ENCODE measurements at regions not wholly inside any gene's neighbourhood (a gene's known extent, or its start where the extent isn't known, plus 50 kb on each side); places are given as distances from the start of the nearest gene placed in this dataset.
A peak's percentile ranks its signal among the peaks of the same experiment; 100 is the strongest.
"Not testable (repeated sequence)": the region's sequence is repeated elsewhere in the genome, so short reads cannot be mapped to it uniquely, and the experiment has no call there.

GRCh38 chr20:5696011-5696559, 54.1 kb upstream of the SHLD1 start:
- no peak for DNase-seq (ENCODE audit: extremely low read depth in 1 of 2, low read depth in 1 of 2)

- DNase-seq (ENCODE audit: extremely low read depth in 1 of 2, low read depth in 1 of 2), result no peak
Measured at GRCh38 chr20:5691918-5692618, 58.1 kb upstream of the SHLD1 start.

- no peak for DNase-seq (ENCODE audit: extremely low read depth in 1 of 2, low read depth in 1 of 2)
Measured at GRCh38 chr20:5689463-5689862, 60.7 kb upstream of the SHLD1 start.

DNA sequence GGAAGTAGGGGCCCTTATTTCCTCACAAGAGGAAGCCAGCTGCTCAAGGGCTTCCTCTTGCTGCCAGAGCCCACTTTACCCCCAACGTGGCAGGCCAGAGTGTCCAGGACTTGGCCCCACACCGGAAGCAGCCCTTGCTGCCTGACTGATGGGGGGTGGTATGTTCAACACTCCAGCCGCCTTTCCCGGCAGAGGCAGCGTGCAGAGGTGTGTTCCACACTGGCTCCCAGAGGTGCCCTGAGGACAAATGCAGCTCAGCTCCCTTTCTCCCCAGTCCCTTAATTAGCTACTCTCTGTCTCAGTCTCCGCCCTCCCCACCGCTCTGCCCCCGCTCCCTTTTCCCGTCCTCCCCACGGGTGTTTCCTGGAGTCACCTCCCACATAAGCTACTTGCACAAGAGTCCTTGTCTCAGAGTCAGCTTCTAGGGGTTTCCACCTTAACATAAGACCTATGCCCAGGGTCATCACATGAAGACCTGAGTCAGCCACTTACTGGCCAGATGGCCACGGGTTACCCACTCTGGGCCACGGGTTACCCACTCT, 61.7 kb upstream of the SHLD1 start:
- DNase-seq (ENCODE audit: extremely low read depth in 1 of 2, low read depth in 1 of 2), result no peak

GRCh38 chr20:5687884-5688283, 62.3 kb upstream of the SHLD1 start:
- DNase-seq (ENCODE audit: extremely low read depth in 1 of 2, low read depth in 1 of 2), result no peak

GRCh38 chr20:5686384-5687105, 63.7 kb upstream of the SHLD1 start:
- no peak for DNase-seq (ENCODE audit: extremely low read depth in 1 of 2, low read depth in 1 of 2)

DNA sequence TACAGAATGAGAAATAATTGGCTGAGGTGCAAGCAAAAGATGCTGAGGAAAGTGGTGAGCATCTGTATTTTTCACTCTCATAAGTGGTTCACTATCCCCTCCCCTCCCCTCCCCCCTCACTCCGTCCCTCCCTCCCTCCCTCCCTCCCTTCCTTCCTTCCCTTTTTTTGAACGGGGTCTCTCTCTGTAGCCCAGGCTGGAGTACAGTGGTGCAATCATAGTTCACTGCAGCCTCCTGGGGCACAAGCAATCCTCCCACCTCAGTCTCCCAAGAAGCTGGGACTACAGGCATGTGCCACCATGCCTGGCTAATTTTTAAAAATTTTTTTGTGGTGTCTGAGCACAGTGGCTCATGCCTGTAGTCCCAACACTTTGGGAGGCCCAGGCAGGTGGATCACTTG, 67.6 kb upstream of the SHLD1 start:
- DNase-seq (ENCODE audit: extremely low read depth in 1 of 2, low read depth in 1 of 2), result not testable (repeated sequence)

GRCh38 chr20:5680192-5680591, 69.4 kb upstream of the GPCPD1 start:
- no peak for DNase-seq (ENCODE audit: extremely low read depth in 1 of 2, low read depth in 1 of 2)

GRCh38 chr20:5678777-5679176, 68.0 kb upstream of the GPCPD1 start:
- DNase-seq (ENCODE audit: extremely low read depth in 1 of 2, low read depth in 1 of 2), result no peak

- not testable (repeated sequence) for DNase-seq (ENCODE audit: extremely low read depth in 1 of 2, low read depth in 1 of 2)
Measured at GRCh38 chr20:5677944-5678343, 67.1 kb upstream of the GPCPD1 start.

GRCh38 chr20:5677389-5677788, 66.6 kb upstream of the GPCPD1 start:
- DNase-seq (ENCODE audit: extremely low read depth in 1 of 2, low read depth in 1 of 2), result no peak

GRCh38 chr20:5675103-5676091, 64.6 kb upstream of the GPCPD1 start:
- no peak for DNase-seq (ENCODE audit: extremely low read depth in 1 of 2, low read depth in 1 of 2)

- peak in 1 of 2 donors; percentile 12 for DNase-seq (ENCODE audit: extremely low read depth in 1 of 2, low read depth in 1 of 2)
Measured at GRCh38 chr20:5674176-5674660, 63.4 kb upstream of the GPCPD1 start.

DNA sequence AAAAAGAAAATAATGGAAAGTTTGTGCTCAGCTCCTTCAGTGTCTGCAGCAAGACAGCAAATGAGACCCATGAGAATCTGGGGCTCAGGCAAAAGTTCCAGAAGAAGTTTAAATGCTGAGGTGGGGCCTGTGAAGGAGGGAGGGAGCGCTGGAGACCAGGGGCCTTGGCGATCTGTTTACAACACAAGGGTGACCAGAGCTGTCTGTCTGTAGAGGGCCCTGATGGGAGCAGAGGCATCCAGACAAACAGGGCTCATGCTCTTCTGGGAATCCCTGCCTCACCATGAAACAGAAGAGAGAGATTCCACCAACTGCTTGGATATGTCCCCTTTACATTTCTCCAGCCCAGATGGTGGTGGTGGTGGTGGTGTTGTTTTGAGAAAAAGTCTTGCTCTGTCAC, 60.1 kb upstream of the GPCPD1 start:
- no peak for DNase-seq (ENCODE audit: extremely low read depth in 1 of 2, low read depth in 1 of 2)

- DNase-seq (ENCODE audit: extremely low read depth in 1 of 2, low read depth in 1 of 2), result no peak
Measured at GRCh38 chr20:5670036-5670536, 59.3 kb upstream of the GPCPD1 start.

DNA sequence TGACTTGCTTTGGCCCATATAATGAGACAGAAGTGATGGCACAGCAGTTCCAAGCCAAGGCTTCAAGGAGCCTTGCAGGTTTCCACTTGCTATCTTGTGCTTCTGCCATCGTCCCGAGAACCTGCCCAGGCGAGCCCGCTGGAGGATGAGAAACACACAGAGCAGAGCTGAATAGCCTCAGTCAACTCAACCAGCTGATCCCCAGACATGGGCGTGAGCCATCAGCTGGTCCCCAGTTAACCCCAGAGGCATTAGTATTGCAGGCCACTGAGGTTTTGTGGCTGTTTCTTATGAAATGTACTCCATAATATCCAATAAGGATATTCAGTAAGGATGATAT, 57.7 kb upstream of the GPCPD1 start:
- no peak for DNase-seq (ENCODE audit: extremely low read depth in 1 of 2, low read depth in 1 of 2)

DNA sequence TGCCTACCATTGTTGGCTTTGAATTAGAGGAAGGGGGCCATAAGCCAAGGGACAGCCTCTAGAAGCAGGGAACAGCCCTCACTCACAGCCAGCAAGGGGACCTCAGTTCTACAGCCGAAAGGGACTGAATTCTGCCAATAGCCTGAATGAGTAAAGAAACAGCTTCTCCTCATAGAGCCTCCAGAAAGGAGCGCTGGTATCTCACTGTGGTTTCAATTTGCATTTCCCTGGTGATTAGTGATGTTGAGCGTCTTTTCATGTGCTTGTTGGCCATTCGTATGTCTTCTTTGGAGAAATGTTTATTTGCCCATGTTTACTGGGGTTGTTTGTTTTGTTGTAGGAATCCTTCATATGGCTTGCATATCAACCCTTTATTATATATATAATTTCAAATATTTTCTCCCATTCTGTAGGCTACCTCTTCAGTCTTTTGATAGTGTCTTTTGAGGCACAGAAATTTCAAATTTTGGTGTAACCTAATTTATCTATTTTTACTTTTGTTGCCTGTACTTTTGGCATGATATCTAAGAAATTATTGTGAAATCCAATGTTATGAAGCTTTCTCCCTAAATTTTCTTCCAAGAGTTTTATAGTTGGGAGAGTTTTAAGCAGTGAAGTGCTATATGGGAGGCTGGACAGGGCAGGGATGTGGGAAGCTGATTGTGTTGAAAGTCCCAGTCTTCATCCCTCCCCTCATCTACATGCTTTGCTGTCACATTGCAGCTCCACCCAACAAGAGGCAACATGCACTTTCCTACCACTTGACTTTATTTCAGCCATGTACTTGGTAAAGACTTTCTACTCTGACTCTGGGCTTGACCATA, 57.1 kb upstream of the GPCPD1 start:
- DNase-seq (ENCODE audit: extremely low read depth in 1 of 2, low read depth in 1 of 2), result no peak

DNA sequence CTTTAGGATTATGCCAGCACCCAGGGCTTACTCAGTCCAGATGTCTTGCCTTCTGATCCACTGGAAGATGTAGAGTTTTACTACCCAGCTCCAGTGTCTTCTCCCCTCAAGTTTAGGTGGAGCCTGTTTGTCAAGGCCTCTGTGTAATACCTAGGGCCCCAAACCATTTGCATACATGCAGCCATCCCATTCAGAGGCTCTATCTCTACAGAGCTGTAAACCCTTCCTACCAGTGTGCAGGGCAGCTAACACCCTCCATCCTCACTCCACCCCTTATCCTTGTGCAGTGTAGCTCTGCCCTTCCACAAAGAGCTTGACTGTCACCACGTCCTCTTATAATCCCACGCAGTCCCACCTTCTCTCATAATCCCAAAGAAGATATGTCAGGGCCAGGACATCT, 54.6 kb upstream of the GPCPD1 start:
- DNase-seq (ENCODE audit: extremely low read depth in 1 of 2, low read depth in 1 of 2), result no peak

DNA sequence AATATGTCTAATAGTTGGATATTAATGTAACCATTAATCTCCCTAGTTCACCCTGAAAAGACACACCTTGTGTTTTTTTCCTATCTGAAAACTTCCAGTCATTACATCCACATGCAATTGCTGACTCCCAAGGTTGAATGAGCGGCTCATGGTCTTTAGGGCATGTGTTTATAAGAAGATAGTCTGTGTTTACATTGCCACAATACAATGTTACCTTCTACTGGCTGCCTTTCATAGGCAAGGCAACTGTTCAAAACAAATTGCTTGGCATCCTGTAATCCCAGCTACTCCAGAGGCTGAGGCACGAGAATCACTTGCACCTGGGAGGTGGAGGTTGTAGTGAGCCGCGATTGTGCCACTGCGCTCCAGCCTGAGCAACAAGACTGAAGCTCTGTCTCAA, 52.6 kb upstream of the GPCPD1 start:
- DNase-seq (ENCODE audit: extremely low read depth in 1 of 2, low read depth in 1 of 2), result no peak

- no peak for DNase-seq (ENCODE audit: extremely low read depth in 1 of 2, low read depth in 1 of 2)
Measured at GRCh38 chr20:5662769-5663168, 52.0 kb upstream of the GPCPD1 start.

Data from stimulated activated CD8-positive, alpha-beta memory T cell treated with anti-CD3 and anti-CD28 coated beads, Interleukin-7, amount 100 ng/mL, for 48 hours (primary cell).